ENCODE measurements at regions not wholly inside any gene's neighbourhood (a gene's known extent, or its start where the extent isn't known, plus 50 kb on each side); places are given as distances from the start of the nearest gene placed in this dataset.

DNA sequence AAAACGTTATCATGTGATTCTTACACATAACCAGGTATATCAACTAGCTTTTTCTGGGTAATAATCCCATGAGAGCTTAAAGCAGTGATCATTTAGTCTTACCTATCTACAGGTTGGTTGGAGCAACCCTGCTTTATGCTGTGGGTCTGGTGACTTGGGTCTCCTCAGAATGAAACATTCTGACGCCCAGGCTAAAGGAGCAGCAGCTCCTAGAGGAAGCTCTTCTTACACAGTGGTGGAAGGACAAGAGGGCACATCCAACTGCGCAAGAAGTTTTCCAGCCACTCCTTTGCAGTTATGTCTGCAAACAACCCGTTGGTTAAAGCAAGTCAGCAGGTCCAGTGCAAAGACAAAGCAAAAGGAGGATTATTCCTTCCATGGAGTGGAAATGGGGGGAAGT lies 377.5 kb downstream of the EDEM1 start:
- H3K27me3 ChIP-seq (ENCODE audit: control insufficient read depth in 2 of 2, insufficient read depth in 2 of 2, low read length in 2 of 2) = no peaks in the 10 kb centered on the region
- dilution Hi-C loops (cut with MboI; ENCODE audit: extremely low pct_ligation_motif_present, low sequenced_read_pairs) = no loop called here
- H3K4me1 ChIP-seq (ENCODE audit: control insufficient read depth, extremely low read depth, insufficient read depth, low read length) = no peaks in the 10 kb centered on the region
- H3K79me2 ChIP-seq (ENCODE audit: control insufficient read depth, insufficient read depth, low read length) = no peaks in the 10 kb centered on the region
- H3K4me3 ChIP-seq (replicated peaks in 1 of 3; ENCODE audit: insufficient read depth in 1 of 3, low read depth in 1 of 3, low read length in 3 of 3) = no peak overlapping the region
- no peaks in the 10 kb centered on the region for H3K36me3 ChIP-seq (ENCODE audit: control insufficient read depth in 2 of 2, extremely low read depth in 1 of 2, insufficient read depth in 2 of 2, low read length in 2 of 2)
- POLR2A ChIA-PET = no interaction called here
- no TSS peak for BruUV-seq (replicated peaks)
- H2AFZ ChIP-seq (ENCODE audit: low read depth, low read length) = no peak overlapping the region
- H4K20me1 ChIP-seq (replicated peaks; ENCODE audit: control insufficient read depth, extremely low read depth, insufficient read depth, low read length) = no peaks in the 10 kb centered on the region
- H3K9me3 ChIP-seq (replicated peaks; ENCODE audit: control insufficient read depth, insufficient read depth, low read length) = peaks cover 10% of the 10 kb centered on the region
- no peak overlapping the region for H3K4me2 ChIP-seq (ENCODE audit: insufficient read depth, low read length)
- no peak for FAIRE-seq
- H3K9me1 ChIP-seq (replicated peaks; ENCODE audit: control insufficient read depth, extremely low read depth, insufficient read depth, low read length) = no peaks in the 10 kb centered on the region
- intact Hi-C loops (cut with micrococcal nuclease) = no loop called here
- TF ChIP-seq, protein P1, sequence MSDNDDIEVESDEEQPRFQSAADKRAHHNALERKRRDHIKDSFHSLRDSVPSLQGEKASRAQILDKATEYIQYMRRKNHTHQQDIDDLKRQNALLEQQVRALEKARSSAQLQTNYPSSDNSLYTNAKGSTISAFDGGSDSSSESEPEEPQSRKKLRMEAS (IDR thresholded peaks at IDR 0.05; ENCODE audit: insufficient read depth, insufficient read length) = no peak
- TF ChIP-seq POLR2AphosphoS5 (IDR thresholded peaks at IDR 0.05; ENCODE audit: insufficient read depth, low read depth, low read length) (no peak), POLR2A (IDR thresholded peaks at IDR 0.05; ENCODE audit: low read depth, low read length) (no peak), MYC (IDR thresholded peaks at IDR 0.05; ENCODE audit: low read depth, low read length) (no peak), GATA2 (IDR thresholded peaks at IDR 0.05; ENCODE audit: insufficient read depth, insufficient read length, low read depth, low read length) (no peak), FOS (IDR thresholded peaks at IDR 0.05; ENCODE audit: borderline replicate concordance, insufficient read depth, low read length) (no peak), EZH2 (IDR thresholded peaks at IDR 0.05; ENCODE audit: borderline replicate concordance, low read depth, low read length, severe bottlenecking) (no peak), JUN (IDR thresholded peaks at IDR 0.05; ENCODE audit: borderline replicate concordance, insufficient read depth, insufficient read length, low read depth) (no peak)
- TF ChIP-seq, protein P2, sequence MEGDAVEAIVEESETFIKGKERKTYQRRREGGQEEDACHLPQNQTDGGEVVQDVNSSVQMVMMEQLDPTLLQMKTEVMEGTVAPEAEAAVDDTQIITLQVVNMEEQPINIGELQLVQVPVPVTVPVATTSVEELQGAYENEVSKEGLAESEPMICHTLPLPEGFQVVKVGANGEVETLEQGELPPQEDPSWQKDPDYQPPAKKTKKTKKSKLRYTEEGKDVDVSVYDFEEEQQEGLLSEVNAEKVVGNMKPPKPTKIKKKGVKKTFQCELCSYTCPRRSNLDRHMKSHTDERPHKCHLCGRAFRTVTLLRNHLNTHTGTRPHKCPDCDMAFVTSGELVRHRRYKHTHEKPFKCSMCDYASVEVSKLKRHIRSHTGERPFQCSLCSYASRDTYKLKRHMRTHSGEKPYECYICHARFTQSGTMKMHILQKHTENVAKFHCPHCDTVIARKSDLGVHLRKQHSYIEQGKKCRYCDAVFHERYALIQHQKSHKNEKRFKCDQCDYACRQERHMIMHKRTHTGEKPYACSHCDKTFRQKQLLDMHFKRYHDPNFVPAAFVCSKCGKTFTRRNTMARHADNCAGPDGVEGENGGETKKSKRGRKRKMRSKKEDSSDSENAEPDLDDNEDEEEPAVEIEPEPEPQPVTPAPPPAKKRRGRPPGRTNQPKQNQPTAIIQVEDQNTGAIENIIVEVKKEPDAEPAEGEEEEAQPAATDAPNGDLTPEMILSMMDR (IDR thresholded peaks at IDR 0.05; ENCODE audit: extremely low read depth in 1 of 2, insufficient read depth in 1 of 2, low read depth in 1 of 2, low read length in 2 of 2) = no peak
- DNase-seq (ENCODE audit: low read depth, low spot score) = peak; percentile 2
- CTCF ChIA-PET = no interaction called here
- H3K27ac ChIP-seq (ENCODE audit: insufficient read depth, low read depth, low read length) = no peak overlapping the region
- H3K9ac ChIP-seq (replicated peaks; ENCODE audit: extremely low read depth, insufficient read depth, low read length) = no peak overlapping the region

Data from endothelial cell of umbilical vein (primary cell).